Upper lobe of right lung (tissue), 1 donor: ENCODE measurements at regions not wholly inside any gene's neighbourhood (a gene's known extent, or its start where the extent isn't known, plus 50 kb on each side); places are given as distances from the start of the nearest gene placed in this dataset.
"Not testable (repeated sequence)": the region's sequence is repeated elsewhere in the genome, so short reads cannot be mapped to it uniquely, and the experiment has no call there.

Experiments
- ATAC-seq: fragments of 200-7000 bp; cut with Tn5 transposase; one replicate; pipeline ENCODE4 v1.9.1; 2020; ENCODE audit warnings: mild to moderate bottlenecking, moderate library complexity
- DNase-seq: peaks from one replicate; pipeline ENCODE4 v3.0.0-alpha.2; 2020
- H3K27ac ChIP-seq: fragments of 200-600 bp; one replicate; pipeline ENCODE4 v1.8.0; 2022
- H3K27me3 ChIP-seq: fragments of 200-600 bp; one replicate; pipeline ENCODE4 v1.8.0; 2022; ENCODE audit warnings: mild to moderate bottlenecking
- H3K36me3 ChIP-seq: fragments of 200-600 bp; one replicate; pipeline ENCODE4 v1.8.0; 2022
- H3K4me1 ChIP-seq: fragments of 200-600 bp; one replicate; pipeline ENCODE4 v1.8.0; 2022
- H3K4me3 ChIP-seq: fragments of 200-600 bp; one replicate; pipeline ENCODE4 v1.8.0; 2022; ENCODE audit warnings: mild to moderate bottlenecking
- H3K9me3 ChIP-seq: fragments of 200-600 bp; one replicate; pipeline ENCODE4 v1.8.0; 2022
- intact Hi-C: fragments of 100-400 bp; cut with DNase I; formaldehyde crosslinking; loops from one replicate; pipeline ENCODE4 v1.11.0; 2022
- TF ChIP-seq, protein P1 (sequence below): fragments of 200-600 bp; IDR thresholded peaks from one replicate; pipeline ENCODE4 v1.8.0; 2022; ENCODE audit warnings: antibody characterized with exemption
- donor health status: DM: no; HTN: yes; CAD: no; lungs with severe emphysema.

DNA sequence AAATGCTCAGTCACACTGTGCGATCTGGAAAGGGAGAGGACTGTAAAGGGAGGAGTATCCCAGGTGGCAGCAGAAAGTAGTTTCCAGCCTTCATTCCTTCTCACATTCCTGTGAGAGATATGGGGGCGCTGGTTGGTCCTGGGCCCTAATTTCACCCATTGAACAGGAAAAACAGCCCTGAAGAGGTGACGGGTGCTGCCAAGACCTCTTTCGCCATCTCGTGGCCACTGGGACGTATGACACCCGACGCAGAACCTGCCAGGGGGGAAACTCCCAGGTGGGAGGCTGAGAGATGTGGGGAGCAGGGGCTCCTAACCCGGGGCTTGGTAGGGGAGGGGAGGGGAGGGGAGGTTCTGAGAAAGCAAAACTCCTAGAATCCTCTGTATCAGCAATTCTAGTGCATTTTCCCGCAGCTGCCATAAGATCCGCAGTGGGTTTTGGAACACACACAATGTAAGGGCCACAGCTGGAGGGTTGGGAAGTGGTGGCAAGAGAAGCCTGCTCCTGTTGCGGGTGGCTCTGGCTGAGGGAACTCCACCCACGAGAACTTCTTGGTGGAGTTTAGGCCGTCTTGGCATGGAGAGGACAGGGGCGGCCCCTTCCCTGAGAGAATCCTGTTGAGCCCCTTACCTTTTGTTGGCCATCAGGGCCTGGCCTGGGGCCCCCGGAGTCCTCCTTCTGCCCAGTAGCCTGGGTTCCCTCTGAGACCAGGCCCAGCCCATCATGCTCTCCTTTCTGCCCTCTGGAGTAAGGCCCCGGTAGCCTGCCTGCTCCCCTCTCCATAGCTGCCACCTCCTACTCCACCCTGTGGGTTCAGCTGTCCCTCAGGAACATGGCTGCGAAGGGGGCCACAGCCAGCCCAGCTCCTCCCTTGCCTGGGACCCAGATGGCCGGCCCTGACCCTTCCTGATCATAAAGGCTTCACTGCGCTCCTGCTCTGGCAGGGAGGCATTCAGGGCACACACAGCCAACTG, 134.1 kb downstream of the OR13H1 start:
- peak; percentile 64 for DNase-seq
- TF ChIP-seq, protein P1, sequence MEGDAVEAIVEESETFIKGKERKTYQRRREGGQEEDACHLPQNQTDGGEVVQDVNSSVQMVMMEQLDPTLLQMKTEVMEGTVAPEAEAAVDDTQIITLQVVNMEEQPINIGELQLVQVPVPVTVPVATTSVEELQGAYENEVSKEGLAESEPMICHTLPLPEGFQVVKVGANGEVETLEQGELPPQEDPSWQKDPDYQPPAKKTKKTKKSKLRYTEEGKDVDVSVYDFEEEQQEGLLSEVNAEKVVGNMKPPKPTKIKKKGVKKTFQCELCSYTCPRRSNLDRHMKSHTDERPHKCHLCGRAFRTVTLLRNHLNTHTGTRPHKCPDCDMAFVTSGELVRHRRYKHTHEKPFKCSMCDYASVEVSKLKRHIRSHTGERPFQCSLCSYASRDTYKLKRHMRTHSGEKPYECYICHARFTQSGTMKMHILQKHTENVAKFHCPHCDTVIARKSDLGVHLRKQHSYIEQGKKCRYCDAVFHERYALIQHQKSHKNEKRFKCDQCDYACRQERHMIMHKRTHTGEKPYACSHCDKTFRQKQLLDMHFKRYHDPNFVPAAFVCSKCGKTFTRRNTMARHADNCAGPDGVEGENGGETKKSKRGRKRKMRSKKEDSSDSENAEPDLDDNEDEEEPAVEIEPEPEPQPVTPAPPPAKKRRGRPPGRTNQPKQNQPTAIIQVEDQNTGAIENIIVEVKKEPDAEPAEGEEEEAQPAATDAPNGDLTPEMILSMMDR = peak; percentile 42
- no peaks in the 10 kb centered on the region for H3K27me3 ChIP-seq
- no peaks in the 10 kb centered on the region for H3K36me3 ChIP-seq
- peak; percentile 64 for ATAC-seq
- no peaks in the 10 kb centered on the region for H3K4me1 ChIP-seq
- no peak overlapping the region for H3K27ac ChIP-seq
- no peaks in the 10 kb centered on the region for H3K9me3 ChIP-seq
- H3K4me3 ChIP-seq = no peak overlapping the region
- intact Hi-C loops = no loop called here

DNA sequence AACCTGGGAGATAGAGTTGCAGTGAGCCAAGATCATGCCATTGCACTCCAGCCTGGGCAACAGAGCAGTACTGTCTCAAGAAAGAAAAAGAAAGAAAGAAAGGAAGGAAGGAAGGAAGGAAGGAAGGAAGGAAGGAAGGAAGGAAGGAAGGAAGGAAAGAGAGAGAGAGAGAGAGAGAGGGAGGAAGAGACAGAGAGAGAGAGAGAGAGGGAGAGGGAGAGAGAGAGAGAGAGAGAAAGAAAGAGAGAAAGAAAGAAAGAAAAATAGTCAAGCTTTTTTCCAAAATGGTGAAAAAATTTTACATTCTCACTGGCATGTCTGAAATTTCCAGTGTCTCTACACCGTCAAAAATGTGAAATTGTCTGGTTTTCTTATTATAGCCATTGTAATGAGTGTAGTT, 138.9 kb downstream of the OR13H1 start:
- DNase-seq, intact Hi-C loops, H3K27me3 ChIP-seq, ATAC-seq, H3K36me3 ChIP-seq, H3K9me3 ChIP-seq, H3K27ac ChIP-seq, H3K4me3 ChIP-seq, H3K4me1 ChIP-seq: not testable (repeated sequence)

DNA sequence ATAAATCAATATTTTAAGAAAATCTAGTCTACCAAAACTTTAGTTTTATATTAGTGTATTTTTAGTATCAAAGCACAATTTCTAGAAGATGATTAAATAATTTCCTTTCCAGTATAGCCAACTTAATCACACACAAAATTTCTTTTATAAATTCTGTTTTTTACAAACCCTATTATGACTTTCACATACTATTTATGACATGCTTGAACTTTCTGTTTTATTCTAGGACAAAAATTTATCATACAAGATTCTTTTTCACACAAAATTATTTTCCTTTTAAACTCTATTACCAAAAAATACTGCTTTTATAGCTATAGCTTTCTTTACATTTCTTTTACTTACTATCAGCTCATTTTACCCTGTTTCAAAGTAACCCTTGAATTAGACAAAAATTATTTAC, 149.5 kb downstream of the OR13H1 start:
- intact Hi-C loops = no loop called here
- Histone ChIP-seq H3K36me3 (no peaks in the 10 kb centered on the region), H3K4me3 (no peak overlapping the region), H3K27me3 (no peaks in the 10 kb centered on the region), H3K27ac (no peak overlapping the region), H3K9me3 (no peaks in the 10 kb centered on the region), H3K4me1 (no peaks in the 10 kb centered on the region)
- DNase-seq (no peak), ATAC-seq (no peak)
- TF ChIP-seq, protein P1 = no peak

DNA sequence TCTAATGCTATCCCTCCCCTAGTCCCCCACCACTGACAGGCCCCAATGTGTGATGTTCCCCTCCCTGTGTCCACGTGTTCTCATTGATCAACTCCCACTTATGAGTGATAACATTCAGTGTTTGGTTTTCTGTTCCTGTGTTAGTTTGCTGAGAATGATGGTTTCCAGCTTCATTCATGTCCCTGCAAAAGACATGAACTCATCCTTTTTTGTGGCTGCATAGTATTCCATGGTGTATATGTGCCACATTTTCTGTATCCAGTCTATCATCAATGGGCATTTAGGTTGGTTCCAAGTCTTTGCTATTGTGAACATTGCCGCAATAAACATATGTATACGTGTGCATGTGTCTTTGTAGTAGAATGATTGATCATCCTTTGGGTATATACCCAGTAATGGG, 153.1 kb downstream of the OR13H1 start:
- intact Hi-C loops, DNase-seq, H3K4me3 ChIP-seq, H3K9me3 ChIP-seq, H3K27ac ChIP-seq, H3K36me3 ChIP-seq, H3K27me3 ChIP-seq, ATAC-seq, H3K4me1 ChIP-seq: not testable (repeated sequence)

DNA sequence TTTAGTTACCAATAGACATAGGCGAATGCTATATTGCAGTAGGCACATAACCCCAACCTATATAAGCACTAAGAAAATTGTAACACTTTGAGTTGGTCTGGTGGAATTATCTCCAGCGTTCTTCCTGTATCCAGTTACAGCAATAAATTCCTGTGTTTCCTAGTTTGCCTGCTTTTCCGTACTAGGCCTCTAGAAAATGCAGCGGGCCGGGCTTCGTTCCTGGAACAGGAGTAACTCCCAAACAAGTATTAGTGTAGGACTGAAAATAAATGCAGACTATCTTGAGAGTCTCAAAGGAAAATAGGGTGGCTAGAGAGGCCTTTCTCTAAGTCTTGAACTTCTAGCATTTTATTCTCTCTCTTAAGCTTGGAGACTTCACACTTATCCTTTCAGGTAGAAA, 159.8 kb downstream of the OR13H1 start:
- TF ChIP-seq, protein P1 = no peak
- H3K36me3 ChIP-seq = no peaks in the 10 kb centered on the region
- no peaks in the 10 kb centered on the region for H3K9me3 ChIP-seq
- no peak overlapping the region for H3K4me3 ChIP-seq
- H3K27me3 ChIP-seq = no peaks in the 10 kb centered on the region
- no peak overlapping the region for H3K27ac ChIP-seq
- DNase-seq (no peak), ATAC-seq (no peak)
- no peaks in the 10 kb centered on the region for H3K4me1 ChIP-seq
- intact Hi-C loops = no loop called here

DNA sequence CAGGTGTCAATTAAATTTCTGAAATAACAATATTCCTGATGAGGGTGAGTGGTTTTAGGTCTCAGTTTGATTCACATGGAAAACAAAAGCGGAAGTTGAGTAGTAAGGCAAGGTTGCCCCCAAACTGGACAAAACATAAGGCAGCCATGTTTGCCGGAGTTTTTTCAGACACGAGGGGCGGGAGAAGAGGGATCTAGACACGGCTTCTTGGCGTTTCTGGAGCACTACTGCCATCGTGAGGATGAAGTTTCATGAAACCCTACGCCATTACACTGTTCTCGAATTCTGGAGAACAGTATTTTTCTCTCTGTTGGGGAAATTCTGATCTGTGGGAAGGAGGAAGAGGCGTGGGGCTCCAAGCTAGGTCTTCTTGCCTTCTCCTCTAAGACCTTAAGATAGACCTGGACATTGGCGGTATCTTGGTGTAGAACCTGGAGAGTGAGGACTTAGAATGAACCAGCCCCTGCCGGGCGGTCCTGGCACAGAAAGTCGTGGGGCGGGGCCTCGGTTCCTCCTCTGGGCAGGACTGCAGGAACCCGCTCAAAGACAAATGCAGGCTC, 160.3 kb downstream of the OR13H1 start:
- Histone ChIP-seq H3K9me3 (no peaks in the 10 kb centered on the region), H3K36me3 (no peaks in the 10 kb centered on the region), H3K4me3 (no peak overlapping the region), H3K4me1 (no peaks in the 10 kb centered on the region), H3K27me3 (no peaks in the 10 kb centered on the region), H3K27ac (no peak overlapping the region)
- DNase-seq = no peak
- intact Hi-C loops = no loop called here
- no peak for ATAC-seq
- TF ChIP-seq, protein P1 = no peak
